ENCODE measurements at regions not wholly inside any gene's neighbourhood (a gene's known extent, or its start where the extent isn't known, plus 50 kb on each side); places are given as distances from the start of the nearest gene placed in this dataset.

DNA sequence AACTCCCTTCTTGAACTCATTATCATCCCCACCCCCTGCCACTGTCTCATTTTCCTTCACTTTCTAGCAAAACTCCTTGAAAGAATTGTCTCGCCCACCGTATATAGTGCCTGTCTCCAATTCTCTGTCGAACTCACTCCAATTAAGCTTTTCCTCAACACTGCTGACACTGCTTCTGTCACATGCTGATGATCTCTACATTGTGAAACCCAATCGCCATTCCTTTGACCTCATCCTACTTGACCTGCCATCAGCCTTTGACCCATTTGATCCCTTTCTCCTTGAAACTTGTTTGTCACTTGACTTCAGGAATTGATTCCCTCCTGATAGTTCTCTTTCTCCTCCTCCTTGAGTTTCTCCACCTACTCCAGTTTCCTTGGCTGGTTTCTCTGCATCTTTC lies 54.8 kb downstream of the CCDC71L start:
- H3K27me3 ChIP-seq (ENCODE audit: control insufficient read depth in 2 of 2, insufficient read depth in 2 of 2, low read length in 2 of 2): no peaks in the 10 kb centered on the region
- no peak overlapping the region for H3K4me3 ChIP-seq (ENCODE audit: low read length in 2 of 2)
- no peak overlapping the region for H3K9ac ChIP-seq (ENCODE audit: low read depth in 1 of 2, low read length in 2 of 2)
- H3K27ac ChIP-seq (ENCODE audit: low read depth in 2 of 2, low read length in 2 of 2): no peak overlapping the region
- no peaks in the 10 kb centered on the region for H3K9me3 ChIP-seq (ENCODE audit: control insufficient read depth in 2 of 2, low read length in 2 of 2)
- H3K4me1 ChIP-seq (ENCODE audit: control insufficient read depth in 2 of 2, insufficient read depth in 2 of 2, low read length in 2 of 2): peaks cover 7 to 15% of the 10 kb centered on the region in 2 donors
- no peaks in the 10 kb centered on the region for H3K36me3 ChIP-seq (ENCODE audit: control insufficient read depth in 2 of 2, insufficient read depth in 2 of 2, low read length in 2 of 2)

DNA sequence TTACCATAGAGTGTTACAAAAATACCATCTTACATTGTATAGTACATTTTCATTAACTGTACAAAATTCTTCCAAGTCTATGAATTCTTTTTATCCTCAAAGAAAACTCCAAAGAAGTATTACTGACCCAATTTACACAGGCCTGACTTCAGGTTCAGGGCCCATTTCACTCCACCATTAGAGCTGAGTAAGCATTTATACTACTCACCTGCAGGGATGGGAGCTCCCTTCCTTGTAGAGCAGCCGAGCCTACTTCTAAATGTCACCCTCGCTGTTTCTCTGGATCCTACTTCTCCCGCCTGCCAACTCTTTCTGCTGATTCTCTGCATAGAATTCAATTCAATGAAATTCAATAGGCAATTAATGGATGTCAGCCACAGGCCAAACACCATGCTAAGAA lies 56.0 kb downstream of the CCDC71L start:
- Histone ChIP-seq H3K4me3 (ENCODE audit: low read length in 2 of 2) (no peak overlapping the region), H3K36me3 (ENCODE audit: control insufficient read depth in 2 of 2, insufficient read depth in 2 of 2, low read length in 2 of 2) (no peaks in the 10 kb centered on the region), H3K4me1 (ENCODE audit: control insufficient read depth in 2 of 2, insufficient read depth in 2 of 2, low read length in 2 of 2) (peaks cover 7 to 15% of the 10 kb centered on the region in 2 donors), H3K9ac (ENCODE audit: low read depth in 1 of 2, low read length in 2 of 2) (no peak overlapping the region), H3K9me3 (ENCODE audit: control insufficient read depth in 2 of 2, low read length in 2 of 2) (no peaks in the 10 kb centered on the region), H3K27me3 (ENCODE audit: control insufficient read depth in 2 of 2, insufficient read depth in 2 of 2, low read length in 2 of 2) (no peaks in the 10 kb centered on the region), H3K27ac (ENCODE audit: low read depth in 2 of 2, low read length in 2 of 2) (no peak overlapping the region)

DNA sequence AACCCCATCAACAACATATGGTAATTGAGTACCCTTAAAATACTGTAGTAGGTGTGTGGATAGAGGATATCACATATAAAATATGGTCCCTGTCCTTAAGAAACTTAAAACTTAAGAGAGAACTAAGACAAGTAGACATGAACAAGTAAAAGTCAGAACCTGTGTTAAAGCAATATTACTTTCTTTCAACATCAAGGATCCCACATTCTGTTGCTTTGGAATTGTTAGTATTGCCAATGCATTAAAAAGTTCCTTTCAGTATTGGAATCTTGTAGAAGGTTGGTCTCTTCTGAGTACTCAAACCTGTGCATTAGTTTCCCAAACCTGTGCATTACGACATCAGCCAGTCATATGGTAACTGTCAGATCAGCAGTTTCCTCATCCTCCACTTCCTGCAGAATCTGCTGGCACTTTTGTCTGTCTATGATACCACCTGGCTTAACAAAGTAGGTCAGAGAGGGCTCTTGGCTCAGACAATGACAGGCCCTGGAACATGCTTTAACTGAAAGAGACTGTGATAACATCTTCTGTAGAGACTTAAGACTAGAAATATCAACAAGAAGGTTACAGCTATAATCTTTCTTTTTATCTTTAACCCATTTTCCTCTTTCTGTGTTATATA lies 56.5 kb downstream of the CCDC71L start:
- Histone ChIP-seq H3K9me3 (ENCODE audit: control insufficient read depth in 2 of 2, low read length in 2 of 2) (no peaks in the 10 kb centered on the region), H3K36me3 (ENCODE audit: control insufficient read depth in 2 of 2, insufficient read depth in 2 of 2, low read length in 2 of 2) (no peaks in the 10 kb centered on the region), H3K4me3 (ENCODE audit: low read length in 2 of 2) (no peak overlapping the region), H3K27me3 (ENCODE audit: control insufficient read depth in 2 of 2, insufficient read depth in 2 of 2, low read length in 2 of 2) (no peaks in the 10 kb centered on the region), H3K4me1 (ENCODE audit: control insufficient read depth in 2 of 2, insufficient read depth in 2 of 2, low read length in 2 of 2) (peaks cover 7 to 15% of the 10 kb centered on the region in 2 donors), H3K9ac (ENCODE audit: low read depth in 1 of 2, low read length in 2 of 2) (no peak overlapping the region), H3K27ac (ENCODE audit: low read depth in 2 of 2, low read length in 2 of 2) (no peak overlapping the region)

DNA sequence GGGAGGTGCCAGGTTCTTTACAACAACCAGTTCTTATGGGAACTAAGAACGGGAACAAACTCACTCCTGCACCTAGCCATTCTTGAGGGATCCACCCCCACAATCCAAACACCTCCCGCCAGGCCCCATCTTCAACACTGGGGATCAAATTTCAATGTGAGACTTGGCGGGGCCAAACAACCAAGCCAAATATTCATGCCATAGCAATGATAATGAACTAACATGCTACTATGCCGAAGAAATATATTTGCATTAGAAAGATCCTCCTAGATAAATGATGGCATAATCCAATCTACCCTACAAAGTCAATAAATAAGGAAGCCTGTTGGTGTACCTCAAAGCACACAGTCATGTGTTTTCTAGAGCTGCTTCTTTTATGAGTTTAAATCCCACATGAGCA lies 57.6 kb downstream of the CCDC71L start:
- H3K36me3 ChIP-seq (ENCODE audit: control insufficient read depth in 2 of 2, insufficient read depth in 2 of 2, low read length in 2 of 2): no peaks in the 10 kb centered on the region
- no peak overlapping the region for H3K27ac ChIP-seq (ENCODE audit: low read depth in 2 of 2, low read length in 2 of 2)
- H3K4me3 ChIP-seq (ENCODE audit: low read length in 2 of 2): no peak overlapping the region
- no peak overlapping the region for H3K9ac ChIP-seq (ENCODE audit: low read depth in 1 of 2, low read length in 2 of 2)
- H3K4me1 ChIP-seq (ENCODE audit: control insufficient read depth in 2 of 2, insufficient read depth in 2 of 2, low read length in 2 of 2): peaks cover 9 to 12% of the 10 kb centered on the region in 2 donors
- no peaks in the 10 kb centered on the region for H3K27me3 ChIP-seq (ENCODE audit: control insufficient read depth in 2 of 2, insufficient read depth in 2 of 2, low read length in 2 of 2)
- H3K9me3 ChIP-seq (ENCODE audit: control insufficient read depth in 2 of 2, low read length in 2 of 2): no peaks in the 10 kb centered on the region

DNA sequence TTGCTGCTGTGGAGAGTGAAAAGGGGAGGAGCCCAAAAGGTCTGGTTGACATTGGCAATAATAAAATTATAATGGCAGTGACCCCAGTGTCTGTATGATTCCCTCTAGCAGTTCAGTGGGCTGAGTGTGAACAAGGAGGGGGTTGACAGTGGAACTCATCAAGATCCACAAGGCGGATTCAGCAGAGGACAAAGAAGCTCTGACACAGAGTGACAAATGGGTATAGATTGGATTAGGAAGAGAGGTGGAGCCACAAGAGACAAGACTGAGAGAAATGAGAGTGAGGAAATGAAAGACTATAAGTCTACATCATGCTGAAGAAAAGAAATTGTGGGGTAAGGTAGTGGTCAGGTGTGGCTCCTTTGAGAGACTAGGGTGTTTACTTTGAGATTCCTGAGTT lies 58.9 kb downstream of the CCDC71L start:
- Histone ChIP-seq H3K36me3 (ENCODE audit: control insufficient read depth in 2 of 2, insufficient read depth in 2 of 2, low read length in 2 of 2) (no peaks in the 10 kb centered on the region), H3K4me3 (ENCODE audit: low read length in 2 of 2) (no peak overlapping the region), H3K27ac (ENCODE audit: low read depth in 2 of 2, low read length in 2 of 2) (no peak overlapping the region), H3K4me1 (ENCODE audit: control insufficient read depth in 2 of 2, insufficient read depth in 2 of 2, low read length in 2 of 2) (peaks cover 5 to 6% of the 10 kb centered on the region in 2 donors), H3K9me3 (ENCODE audit: control insufficient read depth in 2 of 2, low read length in 2 of 2) (no peaks in the 10 kb centered on the region), H3K27me3 (ENCODE audit: control insufficient read depth in 2 of 2, insufficient read depth in 2 of 2, low read length in 2 of 2) (no peaks in the 10 kb centered on the region), H3K9ac (ENCODE audit: low read depth in 1 of 2, low read length in 2 of 2) (no peak overlapping the region)

DNA sequence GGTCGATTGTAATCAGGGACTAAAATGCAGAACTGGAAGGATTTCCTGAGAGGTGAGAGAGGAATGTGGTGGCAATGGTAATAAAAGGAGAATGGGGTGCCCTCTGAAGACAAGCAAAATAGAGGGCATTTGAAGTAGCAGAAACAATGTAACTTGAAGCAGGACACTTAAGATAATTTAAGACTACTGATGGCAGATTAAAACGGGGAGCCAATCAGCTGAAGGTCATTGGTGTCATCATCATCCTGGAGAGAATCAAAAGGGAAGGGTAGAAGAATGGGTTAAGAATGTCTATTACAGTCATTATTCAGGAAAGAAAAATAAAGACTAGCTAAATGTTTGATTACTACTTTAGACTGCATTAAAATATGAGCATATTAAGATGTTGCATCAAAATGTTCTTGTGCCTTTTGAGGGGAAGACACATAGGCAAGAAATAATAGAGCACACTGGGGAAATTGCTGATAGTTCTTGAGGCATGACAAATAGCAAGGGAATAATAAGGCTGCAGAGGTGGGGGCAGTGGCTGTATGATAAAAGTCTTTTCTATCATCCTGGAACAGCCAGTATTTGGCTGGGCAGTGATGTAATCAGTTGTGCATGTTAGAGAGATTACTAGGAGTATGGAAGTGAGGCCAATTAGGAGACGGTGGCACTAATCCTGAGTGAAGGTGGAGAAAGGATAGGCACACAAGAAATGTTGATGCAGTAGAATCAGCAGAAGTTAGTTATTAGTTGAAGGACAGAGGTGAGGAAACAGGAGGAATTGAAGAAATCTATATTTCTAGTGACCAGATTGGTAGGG lies 60.2 kb downstream of the CCDC71L start:
- H3K9me3 ChIP-seq (ENCODE audit: control insufficient read depth in 2 of 2, low read length in 2 of 2): no peaks in the 10 kb centered on the region
- H3K36me3 ChIP-seq (ENCODE audit: control insufficient read depth in 2 of 2, insufficient read depth in 2 of 2, low read length in 2 of 2): no peaks in the 10 kb centered on the region
- H3K27me3 ChIP-seq (ENCODE audit: control insufficient read depth in 2 of 2, insufficient read depth in 2 of 2, low read length in 2 of 2): no peaks in the 10 kb centered on the region
- no peak overlapping the region for H3K27ac ChIP-seq (ENCODE audit: low read depth in 2 of 2, low read length in 2 of 2)
- H3K4me1 ChIP-seq (ENCODE audit: control insufficient read depth in 2 of 2, insufficient read depth in 2 of 2, low read length in 2 of 2): peaks cover 5 to 6% of the 10 kb centered on the region in 2 donors
- H3K4me3 ChIP-seq (ENCODE audit: low read length in 2 of 2): no peak overlapping the region
- no peak overlapping the region for H3K9ac ChIP-seq (ENCODE audit: low read depth in 1 of 2, low read length in 2 of 2)

DNA sequence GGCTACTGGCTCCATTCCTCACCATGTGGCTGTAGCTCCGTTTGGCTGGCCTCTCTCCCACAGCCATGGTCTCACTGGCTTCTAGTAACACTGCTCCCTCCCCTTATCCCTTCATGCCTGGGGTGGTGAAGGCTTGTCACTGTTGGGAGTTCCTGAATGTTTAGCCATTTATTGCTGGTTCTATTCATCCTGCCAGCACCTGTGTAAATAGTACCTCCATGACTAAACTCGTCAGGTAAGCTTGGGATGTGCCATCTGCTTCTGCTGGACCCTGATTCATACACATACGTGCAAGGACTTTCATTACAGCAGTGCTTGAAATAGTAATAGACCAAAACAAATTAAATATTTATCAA lies 61.6 kb downstream of the CCDC71L start:
- H3K4me1 ChIP-seq (ENCODE audit: control insufficient read depth in 2 of 2, insufficient read depth in 2 of 2, low read length in 2 of 2): peaks cover 3 to 6% of the 10 kb centered on the region in 2 donors
- H3K9ac ChIP-seq (ENCODE audit: low read depth in 1 of 2, low read length in 2 of 2): no peak overlapping the region
- no peaks in the 10 kb centered on the region for H3K27me3 ChIP-seq (ENCODE audit: control insufficient read depth in 2 of 2, insufficient read depth in 2 of 2, low read length in 2 of 2)
- peak overlapping the region in 1 of 2 donors; percentile 17 for H3K27ac ChIP-seq (ENCODE audit: low read depth in 2 of 2, low read length in 2 of 2)
- H3K36me3 ChIP-seq (ENCODE audit: control insufficient read depth in 2 of 2, insufficient read depth in 2 of 2, low read length in 2 of 2): no peaks in the 10 kb centered on the region
- H3K9me3 ChIP-seq (ENCODE audit: control insufficient read depth in 2 of 2, low read length in 2 of 2): no peaks in the 10 kb centered on the region
- H3K4me3 ChIP-seq (ENCODE audit: low read length in 2 of 2): peak overlapping the region; percentile 42 to 66

DNA sequence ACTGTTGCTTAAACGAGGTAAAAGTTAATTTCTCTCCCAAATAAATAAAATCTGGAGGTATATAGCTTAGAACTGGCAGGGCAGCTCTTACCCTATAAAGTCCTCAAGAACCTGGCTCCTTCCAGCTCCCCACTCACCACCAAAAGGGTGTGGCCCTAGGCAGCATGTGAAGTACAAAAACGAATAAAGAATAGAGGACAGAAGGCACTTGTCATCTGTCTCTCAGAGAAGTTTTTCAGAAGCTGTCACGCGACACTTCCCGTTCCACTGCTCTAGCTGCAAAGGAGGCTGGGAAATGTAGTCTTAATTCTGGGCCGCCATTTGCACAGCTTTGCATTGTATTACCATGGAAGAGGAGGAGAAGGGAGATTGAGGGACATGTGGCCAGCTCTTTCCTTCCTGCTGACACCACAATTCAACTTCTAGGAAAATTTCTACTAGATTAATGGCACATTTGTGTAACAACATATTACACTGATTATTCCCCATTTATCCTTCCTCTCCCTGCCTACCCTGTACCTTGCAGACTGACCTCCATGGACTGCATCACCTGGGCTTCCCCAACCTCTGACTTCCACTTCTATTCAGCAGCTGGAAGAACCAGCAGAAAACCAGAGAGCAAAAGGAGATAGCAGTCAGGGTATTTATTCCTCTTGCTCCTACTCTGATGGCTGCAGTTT lies 62.2 kb downstream of the CCDC71L start:
- Histone ChIP-seq H3K27ac (ENCODE audit: low read depth in 2 of 2, low read length in 2 of 2) (peak overlapping the region; percentile 17 to 21), H3K9ac (ENCODE audit: low read depth in 1 of 2, low read length in 2 of 2) (peak overlapping the region in 1 of 2 donors; percentile 19)

DNA sequence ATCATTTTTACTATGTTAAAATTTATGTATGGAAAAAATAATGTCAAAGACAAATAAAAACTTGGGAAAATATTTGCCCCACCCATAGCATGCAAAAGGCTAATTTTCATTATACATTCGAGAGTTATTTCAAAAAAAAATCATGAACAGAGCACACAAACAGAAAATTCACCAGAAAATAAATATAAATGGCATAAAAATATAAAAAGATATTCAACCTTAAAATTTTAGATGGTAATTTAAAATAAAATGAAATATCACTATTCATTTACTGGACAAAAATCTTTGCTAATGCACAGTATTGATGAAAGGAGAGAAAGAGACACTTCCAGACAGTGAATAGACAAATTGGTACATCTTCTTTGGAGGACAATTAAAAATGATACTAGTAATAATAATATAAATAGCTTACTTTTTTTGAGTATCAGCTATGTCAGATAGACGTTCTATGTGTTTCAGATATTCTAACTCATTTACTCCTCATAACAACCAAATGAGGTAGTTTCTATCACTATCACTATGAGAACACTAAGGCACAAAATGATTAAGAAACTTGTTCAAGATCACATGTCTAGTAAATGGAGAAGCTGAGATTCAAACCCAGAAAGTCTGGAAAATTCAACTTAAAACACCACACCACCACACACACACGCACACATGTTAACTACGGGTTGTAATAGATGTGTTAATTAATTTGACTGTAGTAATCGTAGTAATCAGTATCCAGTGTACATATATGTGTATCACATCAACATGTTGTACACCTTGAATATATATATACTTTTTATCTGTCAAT lies 63.0 kb downstream of the CCDC71L start:
- H3K4me3 ChIP-seq (ENCODE audit: low read length in 2 of 2): no peak overlapping the region
- H3K9ac ChIP-seq (ENCODE audit: low read depth in 1 of 2, low read length in 2 of 2): no peak overlapping the region
- peaks cover 3 to 6% of the 10 kb centered on the region in 2 donors for H3K4me1 ChIP-seq (ENCODE audit: control insufficient read depth in 2 of 2, insufficient read depth in 2 of 2, low read length in 2 of 2)
- H3K36me3 ChIP-seq (ENCODE audit: control insufficient read depth in 2 of 2, insufficient read depth in 2 of 2, low read length in 2 of 2): no peaks in the 10 kb centered on the region
- H3K27me3 ChIP-seq (ENCODE audit: control insufficient read depth in 2 of 2, insufficient read depth in 2 of 2, low read length in 2 of 2): no peaks in the 10 kb centered on the region
- no peak overlapping the region for H3K27ac ChIP-seq (ENCODE audit: low read depth in 2 of 2, low read length in 2 of 2)
- H3K9me3 ChIP-seq (ENCODE audit: control insufficient read depth in 2 of 2, low read length in 2 of 2): no peaks in the 10 kb centered on the region

More for the DNA sequence above, 62.2 kb downstream of the CCDC71L start:
- peaks cover 3 to 6% of the 10 kb centered on the region in 2 donors for H3K4me1 ChIP-seq (ENCODE audit: control insufficient read depth in 2 of 2, insufficient read depth in 2 of 2, low read length in 2 of 2)
- no peaks in the 10 kb centered on the region for H3K9me3 ChIP-seq (ENCODE audit: control insufficient read depth in 2 of 2, low read length in 2 of 2)
- no peaks in the 10 kb centered on the region for H3K36me3 ChIP-seq (ENCODE audit: control insufficient read depth in 2 of 2, insufficient read depth in 2 of 2, low read length in 2 of 2)
- peak overlapping the region; percentile 42 to 66 for H3K4me3 ChIP-seq (ENCODE audit: low read length in 2 of 2)
- H3K27me3 ChIP-seq (ENCODE audit: control insufficient read depth in 2 of 2, insufficient read depth in 2 of 2, low read length in 2 of 2): no peaks in the 10 kb centered on the region

Measured in mucosa of rectum (tissue), 2 donors.